Spleen (tissue), 11 donors: ENCODE measurements at regions not wholly inside any gene's neighbourhood (a gene's known extent, or its start where the extent isn't known, plus 50 kb on each side); places are given as distances from the start of the nearest gene placed in this dataset.

ENCODE experiments used
- DNase-seq: peaks from one replicate; pipeline ENCODE4 v3.0.0-alpha.2; 2020
- H3K27ac ChIP-seq, 8 donors: fragments of 200-600 bp; sonication (generic) in 7 of 8; 1 replicate in 4 of 8; 2 replicates in 4 of 8; pipeline versions ENCODE4 v1.5.0 to v1.8.0; 2016 to 2021; ENCODE audit warnings: inconsistent platforms in 4 of 8, mild to moderate bottlenecking in 4 of 8, moderate library complexity in 1 of 8
- H3K27me3 ChIP-seq, 7 donors: fragments of 200-600 bp; sonication (generic) in 6 of 7; replicated peaks in 1 of 7; 1 replicate in 4 of 7; 2 replicates in 3 of 7; pipeline versions ENCODE4 v1.5.0 to v1.8.0; 2016 to 2021; ENCODE audit warnings: inconsistent platforms in 3 of 7, mild to moderate bottlenecking in 1 of 7
- H3K36me3 ChIP-seq, 6 donors: fragments of 200-600 bp; sonication (generic) in 5 of 6; 1 replicate in 4 of 6; 2 replicates in 2 of 6; pipeline versions ENCODE4 v1.5.0 to v1.8.0; 2016 to 2021; ENCODE audit warnings: inconsistent platforms in 2 of 6
- H3K4me1 ChIP-seq, 6 donors: fragments of 200-600 bp; sonication (generic) in 5 of 6; 1 replicate in 3 of 6; 2 replicates in 3 of 6; pipeline versions ENCODE4 v1.5.0 to v1.8.0; 2016 to 2021; ENCODE audit warnings: inconsistent platforms in 3 of 6
- H3K4me3 ChIP-seq, 8 donors: fragments of 200-600 bp; sonication (generic) in 7 of 8; 1 replicate in 4 of 8; 2 replicates in 4 of 8; pipeline versions ENCODE4 v1.5.0 to v1.8.0; 2016 to 2021; ENCODE audit warnings: inconsistent platforms in 4 of 8, mild to moderate bottlenecking in 4 of 8, moderate library complexity in 2 of 8
- H3K9me3 ChIP-seq, 8 donors: fragments of 200-600 bp; sonication (generic) in 7 of 8; 1 replicate in 4 of 8; 2 replicates in 4 of 8; pipeline versions ENCODE4 v1.5.0 to v1.8.0; 2016 to 2021; ENCODE audit warnings: inconsistent platforms in 4 of 8
- CTCF ChIP-seq, 11 experiments: fragments of 200-600 bp in 7 of 11; fragments of 450-650 bp in 4 of 11; sonication (generic) in 4 of 11; IDR thresholded peaks in 8 of 11; conservative IDR thresholded peaks in 3 of 11; 1 replicate in 7 of 11; 2 replicates in 4 of 11; pipeline versions ENCODE4 v1.4.0 to v1.8.0; 2016 to 2021; ENCODE audit warnings: antibody characterized with exemption in 11 of 11, inconsistent platforms in 4 of 11, mild to moderate bottlenecking in 1 of 11
- POLR2A ChIP-seq, 3 donors: fragments of 450-650 bp; IDR thresholded peaks; one replicate each; pipeline ENCODE4 v1.5.1; 2017; ENCODE audit warnings: antibody characterized with exemption in 3 of 3, mild to moderate bottlenecking in 1 of 3
- POLR2AphosphoS5 ChIP-seq, 3 donors: sonication (generic); formaldehyde crosslinking; IDR thresholded peaks; one replicate each; pipeline ENCODE4 v1.5.1; 2017; ENCODE audit warnings: antibody characterized with exemption in 3 of 3
- WGBS, 5 donors: extraction: QIAGEN DNeasy Blood & Tissue Kit in 3 of 5; methylation state at CpG; one replicate each; pipeline versions ENCODE4 v1.1.5 to v1.1.7; 2013 to 2018; 5-methylcytosine and 5-hydroxymethylcytosine counted together
- intact Hi-C: fragments of 100-400 bp; cut with DNase I; formaldehyde crosslinking; loops from one replicate; pipeline ENCODE4 v1.15.0; 2023; ENCODE audit warnings: low total_unique reads
- donor health status: healthy with polysubstance abuse.
- donor health status: DM: no; HTN: no; CAD: no; lungs with moderate emphysema.
- donor health status: DM: no; HTN: no; CAD: no.
- donor health status: Bipolar disorder and iron deficiency.
- donor health status: healthy.
- donor health status: DM: no; HTN: no; CAD: no.
- donor health status: DM: yes; HTN: yes; CAD: no.

GRCh38 chr9:18404434-18405029 is 69.4 kb upstream of the ADAMTSL1 start:
- no peaks in the 10 kb centered on the region for H3K36me3 ChIP-seq
- no peak overlapping the region for H3K4me3 ChIP-seq
- no peak for DNase-seq
- intact Hi-C loops = no loop called here
- WGBS, 5 donors = 84 to 89% (median 87%) methylated on average over 3 of the region's 3 CpGs
- no peaks in the 10 kb centered on the region for H3K27me3 ChIP-seq
- no peak overlapping the region for H3K27ac ChIP-seq
- no peaks in the 10 kb centered on the region for H3K4me1 ChIP-seq
- no peak for TF ChIP-seq CTCF (IDR thresholded peaks at IDR 0.05 in 8 of 11, conservative IDR thresholded peaks at IDR 0.05 in 3 of 11)
- no peaks in the 10 kb centered on the region for H3K9me3 ChIP-seq

- no peak for TF ChIP-seq CTCF (IDR thresholded peaks at IDR 0.05 in 8 of 11, conservative IDR thresholded peaks at IDR 0.05 in 3 of 11)
- no peak for TF ChIP-seq POLR2AphosphoS5 (IDR thresholded peaks at IDR 0.05)
- no peak for TF ChIP-seq POLR2A (IDR thresholded peaks at IDR 0.05)
- no peaks in the 10 kb centered on the region for H3K4me1 ChIP-seq
- no peaks in the 10 kb centered on the region for H3K36me3 ChIP-seq
- intact Hi-C loops = no loop called here
- no peak overlapping the region for H3K4me3 ChIP-seq
- H3K9me3 ChIP-seq = no peaks in the 10 kb centered on the region
- DNase-seq = no peak
- H3K27ac ChIP-seq = no peak overlapping the region
- 85 to 89% (median 87%) methylated on average over 3 of the region's 3 CpGs for WGBS, 5 donors
- H3K27me3 ChIP-seq = no peaks in the 10 kb centered on the region
These were observed 68.7 kb upstream of the ADAMTSL1 start for GRCh38 chr9:18405240-18405639.

DNA sequence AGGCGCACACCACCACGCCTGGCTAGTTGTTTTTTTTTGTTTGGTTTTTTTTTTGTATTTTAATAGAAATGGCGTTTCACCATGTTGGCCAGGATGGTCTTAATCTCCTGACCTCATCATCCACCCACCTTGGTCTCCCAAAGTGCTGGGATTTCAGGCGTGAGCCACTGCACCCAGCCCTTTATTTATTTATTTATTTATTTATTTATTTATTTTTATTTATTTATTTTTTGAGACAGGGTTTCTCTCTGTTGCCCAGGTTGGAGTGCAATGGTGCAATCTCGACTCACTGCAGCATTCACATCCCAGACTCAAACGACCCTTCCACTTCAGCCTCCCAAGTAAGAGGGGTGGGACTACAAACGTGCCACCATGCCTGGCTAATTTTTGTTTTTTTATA is 63.0 kb upstream of the ADAMTSL1 start:
- Histone ChIP-seq H3K9me3 (no peaks in the 10 kb centered on the region), H3K27ac (no peak overlapping the region), H3K4me3 (no peak overlapping the region), H3K4me1 (no peaks in the 10 kb centered on the region), H3K27me3 (peaks cover 0 to 4% (median 0%) of the 10 kb centered on the region in 7 donors), H3K36me3 (no peaks in the 10 kb centered on the region)
- no peak for DNase-seq
- TF ChIP-seq POLR2AphosphoS5 (IDR thresholded peaks at IDR 0.05) (no peak), CTCF (IDR thresholded peaks at IDR 0.05 in 8 of 11, conservative IDR thresholded peaks at IDR 0.05 in 3 of 11) (no peak), POLR2A (IDR thresholded peaks at IDR 0.05) (no peak)
- 84 to 92% (median 86%) methylated on average over 7 of the region's 7 CpGs for WGBS, 5 donors
- intact Hi-C loops = no loop called here

DNA sequence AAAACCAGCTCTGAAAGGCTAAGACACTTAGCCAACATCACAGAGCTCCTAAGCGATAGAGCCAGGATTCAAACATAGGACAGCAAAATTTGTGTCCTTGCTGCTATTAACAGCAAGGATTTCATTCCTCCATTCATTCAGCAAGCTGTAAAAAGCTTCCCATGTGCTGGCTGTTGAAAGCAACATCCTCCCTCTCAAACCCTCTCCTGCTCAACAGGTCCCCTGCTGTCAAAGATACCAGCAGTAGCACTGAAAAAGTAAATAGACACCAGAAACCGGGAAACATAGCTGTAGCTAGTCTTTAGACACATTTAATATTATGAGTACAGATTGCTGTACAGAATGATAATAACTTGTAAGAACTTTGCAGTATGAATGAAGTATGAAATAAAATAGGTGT is 52.6 kb upstream of the ADAMTSL1 start:
- intact Hi-C loops = no loop called here
- H3K4me1 ChIP-seq = no peaks in the 10 kb centered on the region
- H3K36me3 ChIP-seq = no peaks in the 10 kb centered on the region
- no peak overlapping the region for H3K27ac ChIP-seq
- DNase-seq = no peak
- WGBS, 5 donors = 77 to 90% (median 82%) methylated on average over 2 of the region's 2 CpGs
- H3K9me3 ChIP-seq = no peaks in the 10 kb centered on the region
- TF ChIP-seq POLR2A (IDR thresholded peaks at IDR 0.05) (no peak), CTCF (IDR thresholded peaks at IDR 0.05 in 8 of 11, conservative IDR thresholded peaks at IDR 0.05 in 3 of 11) (no peak), POLR2AphosphoS5 (IDR thresholded peaks at IDR 0.05) (no peak)
- no peak overlapping the region for H3K4me3 ChIP-seq
- no peaks in the 10 kb centered on the region for H3K27me3 ChIP-seq
